IMR-90 (cell line): ENCODE measurements at regions not wholly inside any gene's neighbourhood (a gene's known extent, or its start where the extent isn't known, plus 50 kb on each side); places are given as distances from the start of the nearest gene placed in this dataset.

ENCODE experiments used
- ATAC-seq: fragments of 200-7000 bp; cut with Tn5 transposase; 2 replicates; pipeline ENCODE4 v1.9.1; 2020; ENCODE audit warnings: low read depth, mild to moderate bottlenecking, moderate library complexity
- BruUV-seq: library from RNA; stranded (reverse); fragments of 400-500 nt; replicated peaks from 2 replicates; lab custom pipeline; 2021; lab: Mats Ljungman, UMichigan
- CTCF ChIA-PET: fragments of 300-600 bp; formaldehyde crosslinking; extraction: SDS; loops from one replicate; lab custom pipeline; 2021; ENCODE audit warnings: antibody characterized with exemption; lab: Yijun Ruan, JAX
- POLR2A ChIA-PET: fragments of 300-600 bp; sonication (Branson Sonifier 250); formaldehyde crosslinking; loops from one replicate; lab custom pipeline; 2022; ENCODE audit warnings: antibody characterized with exemption; ENCODE audit not compliant: unreplicated experiment; lab: Charles Lee
- DNase-seq: peaks from one replicate; pipeline ENCODE4 v3.0.0; 2013
- H2AFZ ChIP-seq: replicated peaks from 2 replicates; pipeline ENCODE3; 2013; ENCODE audit warnings: low read length, mild to moderate bottlenecking; ENCODE audit not compliant: poor library complexity
- H2AK5ac ChIP-seq: 2 replicates; pipeline ENCODE4 v1.6.1; 2013; ENCODE audit warnings: low read depth, low read length, inconsistent platforms
- H2AK9ac ChIP-seq: replicated peaks from 2 replicates; pipeline ENCODE3; 2013; ENCODE audit warnings: mild to moderate bottlenecking, low read depth, low read length, moderate library complexity; ENCODE audit not compliant: poor library complexity
- H2BK120ac ChIP-seq: 2 replicates; pipeline ENCODE4 v1.6.1; 2013; ENCODE audit warnings: low read depth, low read length, inconsistent platforms
- H2BK15ac ChIP-seq: 3 replicates; pipeline ENCODE4 v1.6.1; 2013; ENCODE audit warnings: low read depth, low read length, inconsistent platforms
- H2BK20ac ChIP-seq: 2 replicates; pipeline ENCODE4 v1.6.1; 2013; ENCODE audit warnings: low read depth, mild to moderate bottlenecking, inconsistent platforms, low read length, moderate library complexity
- H2BK5ac ChIP-seq: 2 replicates; pipeline ENCODE4 v1.6.1; 2013; ENCODE audit warnings: mild to moderate bottlenecking, low read depth, low read length, inconsistent platforms; ENCODE audit not compliant: poor library complexity, severe bottlenecking
- H3K14ac ChIP-seq: replicated peaks from 2 replicates; pipeline ENCODE4 v1.6.1; 2013; ENCODE audit warnings: low read depth, low read length, inconsistent platforms
- H3K18ac ChIP-seq: 2 replicates; pipeline ENCODE4 v1.6.1; 2013; ENCODE audit warnings: low read depth, low read length, control low read depth
- H3K23ac ChIP-seq: 2 replicates; pipeline ENCODE4 v1.6.1; 2013; ENCODE audit warnings: low read depth, low read length, inconsistent platforms
- H3K27ac ChIP-seq: 2 replicates; pipeline ENCODE4 v1.5.1; 2013; ENCODE audit warnings: mild to moderate bottlenecking, control low read depth, low read length; ENCODE audit not compliant: insufficient read depth
- H3K27me3 ChIP-seq: 2 replicates; pipeline ENCODE4 v1.6.1; 2013; ENCODE audit warnings: low read length; ENCODE audit not compliant: control insufficient read depth, insufficient read depth
- H3K36me3 ChIP-seq: 2 replicates; pipeline ENCODE4 v1.6.1; 2013; ENCODE audit warnings: low read length, mixed read lengths; ENCODE audit not compliant: control insufficient read depth, insufficient read depth
- H3K4ac ChIP-seq: 2 replicates; pipeline ENCODE4 v1.6.1; 2013; ENCODE audit warnings: low read depth, low read length, inconsistent platforms
- H3K4me1 ChIP-seq: 2 replicates; pipeline ENCODE4 v1.6.1; 2013; ENCODE audit warnings: low read length, mixed read lengths; ENCODE audit not compliant: control insufficient read depth, insufficient read depth
- H3K4me2 ChIP-seq: 2 replicates; pipeline ENCODE4 v1.6.1; 2013; ENCODE audit warnings: low read depth, mild to moderate bottlenecking, control low read depth, low read length, moderate library complexity
- H3K4me3 ChIP-seq: 2 replicates; pipeline ENCODE4 v1.5.1; 2013; ENCODE audit warnings: low read depth, mild to moderate bottlenecking, control low read depth, low read length, moderate library complexity; ENCODE audit not compliant: insufficient read depth
- H3K56ac ChIP-seq: 2 replicates; pipeline ENCODE4 v1.6.1; 2013; ENCODE audit warnings: low read length, inconsistent platforms; ENCODE audit not compliant: insufficient read depth; ENCODE audit errors: extremely low read depth
- H3K79me1 ChIP-seq, 2 experiments: 2 replicates each; pipeline ENCODE4 v1.6.1; 2013; ENCODE audit warnings: low read length in 2 of 2, inconsistent platforms in 1 of 2, low read depth in 1 of 2
- H3K9ac ChIP-seq: 2 replicates; pipeline ENCODE4 v1.6.1; 2013; ENCODE audit warnings: low read depth, low read length, control low read depth
- H3K9me1 ChIP-seq: 2 replicates; pipeline ENCODE4 v1.6.1; 2013; ENCODE audit warnings: low read length, inconsistent platforms; ENCODE audit not compliant: insufficient read depth
- H3K9me3 ChIP-seq: 2 replicates; pipeline ENCODE4 v1.6.1; 2013; ENCODE audit warnings: low read length; ENCODE audit not compliant: control insufficient read depth, insufficient read depth
- H4K20me1 ChIP-seq: 2 replicates; pipeline ENCODE4 v1.6.1; 2013; ENCODE audit warnings: low read length, inconsistent platforms; ENCODE audit not compliant: insufficient read depth
- H4K5ac ChIP-seq: 2 replicates; pipeline ENCODE4 v1.6.1; 2013; ENCODE audit warnings: mild to moderate bottlenecking, low read depth, low read length, control low read depth
- H4K8ac ChIP-seq, 2 experiments: 2 replicates each; pipeline ENCODE4 v1.6.1; 2013; ENCODE audit warnings: low read depth in 2 of 2, low read length in 2 of 2, control low read depth in 1 of 2, inconsistent platforms in 1 of 2
- H4K91ac ChIP-seq: 2 replicates; pipeline ENCODE4 v1.6.1; 2013; ENCODE audit warnings: low read depth, low read length, inconsistent platforms; ENCODE audit not compliant: insufficient read depth
- BHLHE40 ChIP-seq: fragments of 150-350 bp; IDR thresholded peaks from 2 replicates; pipeline ENCODE4 v1.6.1; 2016; ENCODE audit warnings: mild to moderate bottlenecking, low read depth, low read length
- CEBPB ChIP-seq: IDR thresholded peaks from 2 replicates; pipeline ENCODE4 v1.6.1; 2012; ENCODE audit warnings: low read depth, low read length, improper control_type of control experiment
- CHD1 ChIP-seq: IDR thresholded peaks from 2 replicates; pipeline ENCODE4 v1.6.1; 2012; ENCODE audit warnings: low read depth, low read length, improper control_type of control experiment
- FOS ChIP-seq: fragments of 150-350 bp; IDR thresholded peaks from 2 replicates; pipeline ENCODE4 v1.6.1; 2016; ENCODE audit warnings: low read depth, low read length
- MAFK ChIP-seq: IDR thresholded peaks from 2 replicates; pipeline ENCODE4 v1.6.1; 2012; ENCODE audit warnings: low read depth, low read length, improper control_type of control experiment
- MAZ ChIP-seq: IDR thresholded peaks from 2 replicates; pipeline ENCODE4 v1.6.1; 2012; ENCODE audit warnings: low read depth, mild to moderate bottlenecking, low read length, improper control_type of control experiment, moderate library complexity, borderline replicate concordance
- MXI1 ChIP-seq: IDR thresholded peaks from 2 replicates; pipeline ENCODE4 v1.6.1; 2012; ENCODE audit warnings: low read depth, mild to moderate bottlenecking, low read length, moderate library complexity, borderline replicate concordance
- NFE2L2 ChIP-seq: fragments of 150-350 bp; IDR thresholded peaks from 2 replicates; pipeline ENCODE4 v1.6.1; 2016; ENCODE audit warnings: low read depth, mild to moderate bottlenecking, low read length
- POLR2A ChIP-seq: IDR thresholded peaks from 2 replicates; pipeline ENCODE4 v1.6.1; 2012; ENCODE audit warnings: mild to moderate bottlenecking, low read depth, low read length
- RAD21 ChIP-seq: IDR thresholded peaks from 2 replicates; pipeline ENCODE4 v1.6.1; 2012; ENCODE audit warnings: low read length, improper control_type of control experiment
- RCOR1 ChIP-seq: IDR thresholded peaks from 2 replicates; pipeline ENCODE4 v1.6.1; 2012; ENCODE audit warnings: mild to moderate bottlenecking, low read length, improper control_type of control experiment; ENCODE audit not compliant: insufficient replicate concordance
- RFX5 ChIP-seq: IDR thresholded peaks from 2 replicates; pipeline ENCODE4 v1.8.0; 2012; ENCODE audit warnings: low read depth, mild to moderate bottlenecking, low read length, moderate library complexity
- SMC3 ChIP-seq: fragments of 150-350 bp; IDR thresholded peaks from 2 replicates; pipeline ENCODE4 v1.6.1; 2016; ENCODE audit warnings: low read depth, mild to moderate bottlenecking, antibody characterized with exemption, low read length, moderate library complexity
- WGBS, 2 experiments: methylation state at CpG; one replicate each; pipeline versions ENCODE4 v1.1.5 to v1.1.7; 2013; ENCODE audit warnings: missing lambda C conversion rate in 2 of 2; ENCODE audit not compliant: insufficient read length in 1 of 2; ENCODE audit errors: extremely low coverage in 2 of 2; 5-methylcytosine and 5-hydroxymethylcytosine counted together
- dilution Hi-C: fragments of 300-500 bp; cut with HindIII; formaldehyde crosslinking; loops from one replicate; pipeline ENCODE4 v1.14.3; 2018; ENCODE audit warnings: low sequenced_read_pairs; ENCODE audit not compliant: unreplicated experiment
- in situ Hi-C: fragments of 300-500 bp; cut with MboI; formaldehyde crosslinking; loops from 3 replicates; pipeline ENCODE4 v1.14.3; 2019; ENCODE audit warnings: low sequenced_read_pairs, inconsistent platforms, mixed read lengths
- intact Hi-C: fragments of 100-400 bp; cut with micrococcal nuclease; formaldehyde crosslinking; loops from 2 replicates; pipeline ENCODE4 v1.10.0; 2022
- TF ChIP-seq, protein P1 (sequence below): conservative IDR thresholded peaks from 2 replicates; pipeline ENCODE4 v1.5.1; 2012; ENCODE audit warnings: mild to moderate bottlenecking, low read depth, low read length, improper control_type of control experiment
- TF ChIP-seq, protein P2 (sequence below): fragments of 150-350 bp; IDR thresholded peaks from 2 replicates; pipeline ENCODE4 v1.6.1; 2016; ENCODE audit warnings: low read depth, mild to moderate bottlenecking, low read length, moderate library complexity, borderline replicate concordance
- TF ChIP-seq, protein P3 (sequence below): fragments of 150-350 bp; IDR thresholded peaks from 2 replicates; pipeline ENCODE4 v1.6.1; 2017; ENCODE audit warnings: mild to moderate bottlenecking, antibody characterized with exemption, low read length, low read depth

GRCh38 chr20:16842486-16843120 lies 94.4 kb downstream of the OTOR start:
- intact Hi-C loops = no loop called here
- ChIA-PET CTCF (no interaction called here), POLR2A (no interaction called here)
- no peak overlapping the region for H2AK9ac ChIP-seq
- H3K4me2 ChIP-seq = no peak overlapping the region
- H3K9ac ChIP-seq = no peak overlapping the region
- dilution Hi-C loops = no loop called here
- H2BK15ac ChIP-seq = no peak overlapping the region
- H3K4me3 ChIP-seq = no peak overlapping the region
- no peak overlapping the region for H4K5ac ChIP-seq
- no peak overlapping the region for H3K14ac ChIP-seq
- H2BK120ac ChIP-seq = no peak overlapping the region
- no peaks in the 10 kb centered on the region for H4K20me1 ChIP-seq
- H3K79me1 ChIP-seq = no peaks in the 10 kb centered on the region
- TF ChIP-seq RCOR1 (no peak), POLR2A (no peak), RAD21 (no peak), BHLHE40 (no peak), CHD1 (no peak), FOS (no peak), NFE2L2 (no peak), MAZ (no peak), RFX5 (no peak), CEBPB (no peak), MAFK (no peak), SMC3 (no peak), MXI1 (no peak)
- TF ChIP-seq, protein P1, sequence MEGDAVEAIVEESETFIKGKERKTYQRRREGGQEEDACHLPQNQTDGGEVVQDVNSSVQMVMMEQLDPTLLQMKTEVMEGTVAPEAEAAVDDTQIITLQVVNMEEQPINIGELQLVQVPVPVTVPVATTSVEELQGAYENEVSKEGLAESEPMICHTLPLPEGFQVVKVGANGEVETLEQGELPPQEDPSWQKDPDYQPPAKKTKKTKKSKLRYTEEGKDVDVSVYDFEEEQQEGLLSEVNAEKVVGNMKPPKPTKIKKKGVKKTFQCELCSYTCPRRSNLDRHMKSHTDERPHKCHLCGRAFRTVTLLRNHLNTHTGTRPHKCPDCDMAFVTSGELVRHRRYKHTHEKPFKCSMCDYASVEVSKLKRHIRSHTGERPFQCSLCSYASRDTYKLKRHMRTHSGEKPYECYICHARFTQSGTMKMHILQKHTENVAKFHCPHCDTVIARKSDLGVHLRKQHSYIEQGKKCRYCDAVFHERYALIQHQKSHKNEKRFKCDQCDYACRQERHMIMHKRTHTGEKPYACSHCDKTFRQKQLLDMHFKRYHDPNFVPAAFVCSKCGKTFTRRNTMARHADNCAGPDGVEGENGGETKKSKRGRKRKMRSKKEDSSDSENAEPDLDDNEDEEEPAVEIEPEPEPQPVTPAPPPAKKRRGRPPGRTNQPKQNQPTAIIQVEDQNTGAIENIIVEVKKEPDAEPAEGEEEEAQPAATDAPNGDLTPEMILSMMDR = no peak
- TF ChIP-seq, protein P2, sequence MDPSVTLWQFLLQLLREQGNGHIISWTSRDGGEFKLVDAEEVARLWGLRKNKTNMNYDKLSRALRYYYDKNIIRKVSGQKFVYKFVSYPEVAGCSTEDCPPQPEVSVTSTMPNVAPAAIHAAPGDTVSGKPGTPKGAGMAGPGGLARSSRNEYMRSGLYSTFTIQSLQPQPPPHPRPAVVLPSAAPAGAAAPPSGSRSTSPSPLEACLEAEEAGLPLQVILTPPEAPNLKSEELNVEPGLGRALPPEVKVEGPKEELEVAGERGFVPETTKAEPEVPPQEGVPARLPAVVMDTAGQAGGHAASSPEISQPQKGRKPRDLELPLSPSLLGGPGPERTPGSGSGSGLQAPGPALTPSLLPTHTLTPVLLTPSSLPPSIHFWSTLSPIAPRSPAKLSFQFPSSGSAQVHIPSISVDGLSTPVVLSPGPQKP = no peak
- TF ChIP-seq, protein P3, sequence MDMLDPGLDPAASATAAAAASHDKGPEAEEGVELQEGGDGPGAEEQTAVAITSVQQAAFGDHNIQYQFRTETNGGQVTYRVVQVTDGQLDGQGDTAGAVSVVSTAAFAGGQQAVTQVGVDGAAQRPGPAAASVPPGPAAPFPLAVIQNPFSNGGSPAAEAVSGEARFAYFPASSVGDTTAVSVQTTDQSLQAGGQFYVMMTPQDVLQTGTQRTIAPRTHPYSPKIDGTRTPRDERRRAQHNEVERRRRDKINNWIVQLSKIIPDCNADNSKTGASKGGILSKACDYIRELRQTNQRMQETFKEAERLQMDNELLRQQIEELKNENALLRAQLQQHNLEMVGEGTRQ = no peak
- DNase-seq (no peak), ATAC-seq (no peak)
- H2BK5ac ChIP-seq = no peak overlapping the region
- no peak overlapping the region for H3K4ac ChIP-seq
- H3K9me3 ChIP-seq = no peaks in the 10 kb centered on the region
- H4K91ac ChIP-seq = no peak overlapping the region
- H3K56ac ChIP-seq = no peak overlapping the region
- no CpG with 5 or more reads among the region's 2 CpGs for WGBS, 2 experiments
- H3K4me1 ChIP-seq = peaks cover 3% of the 10 kb centered on the region; the same call in 1 of the 2 replicates
- H2BK20ac ChIP-seq = no peak overlapping the region
- BruUV-seq = no TSS peak
- no peaks in the 10 kb centered on the region for H3K27me3 ChIP-seq
- H3K18ac ChIP-seq = no peak overlapping the region
- no peaks in the 10 kb centered on the region for H3K36me3 ChIP-seq
- H2AK5ac ChIP-seq = no peak overlapping the region
- no peak overlapping the region for H3K27ac ChIP-seq
- no peak overlapping the region for H3K23ac ChIP-seq
- H3K9me1 ChIP-seq = no peaks in the 10 kb centered on the region
- H4K8ac ChIP-seq = no peak overlapping the region
- no peak overlapping the region for H2AFZ ChIP-seq
- in situ Hi-C loops = no loop called here
